Pancreas (tissue), 10 donors: ENCODE measurements at regions not wholly inside any gene's neighbourhood (a gene's known extent, or its start where the extent isn't known, plus 50 kb on each side); places are given as distances from the start of the nearest gene placed in this dataset.

Experiments used
- ATAC-seq, 4 donors: fragments of 200-7000 bp; cut with Tn5 transposase; one replicate each; pipeline versions ENCODE4 v1.8.0 to v1.9.1; 2020; ENCODE audit warnings: mild to moderate bottlenecking in 4 of 4, moderate library complexity in 4 of 4
- DNase-seq, 6 donors: peaks; one replicate each; pipeline ENCODE4 v3.0.0-alpha.2; 2020
- FAIRE-seq: peaks from 2 replicates; lab custom pipeline; 2012; peaks lifted over from hg19 to GRCh38; lab: Jason Lieb, UNC
- H3K27ac ChIP-seq, 4 donors: fragments of 200-600 bp; sonication (generic); 1 replicate in 3 of 4; 2 replicates in 1 of 4; pipeline versions ENCODE4 v1.5.0 to v1.8.0; 2020
- H3K27me3 ChIP-seq, 4 donors: fragments of 200-600 bp; one replicate each; pipeline ENCODE4 v1.8.0; 2021
- H3K36me3 ChIP-seq, 3 donors: fragments of 200-600 bp; sonication (generic) in 1 of 3; one replicate each; pipeline versions ENCODE4 v1.5.0 to v1.8.0; 2020 to 2021
- H3K4me1 ChIP-seq, 3 donors: fragments of 200-600 bp; one replicate each; pipeline ENCODE4 v1.8.0; 2021
- H3K4me3 ChIP-seq, 4 donors: fragments of 200-600 bp; sonication (generic) in 2 of 4; one replicate each; pipeline versions ENCODE4 v1.5.0 to v1.8.0; 2020 to 2021
- H3K9me3 ChIP-seq, 4 donors: fragments of 200-600 bp; one replicate each; pipeline ENCODE4 v1.8.0; 2021
- WGBS, 2 donors: extraction: QIAGEN DNeasy Blood & Tissue Kit; methylation state at CpG; one replicate each; pipeline ENCODE4 v1.1.7; 2013; 5-methylcytosine and 5-hydroxymethylcytosine counted together
- intact Hi-C, 3 donors: fragments of 100-400 bp; cut with DNase I; formaldehyde crosslinking; loops; one replicate each; pipeline versions ENCODE4 v1.11.1 to v1.14.2; 2022
- TF ChIP-seq, protein P1 (sequence below), 4 donors: fragments of 200-600 bp; sonication (generic) in 3 of 4; IDR thresholded peaks; one replicate each; pipeline versions ENCODE4 v1.5.0 to v1.8.0; 2021; ENCODE audit warnings: antibody characterized with exemption in 4 of 4
- donor health status: healthy with polysubstance abuse.
- donor health status: DM: no; HTN: no; CAD: no; lungs with moderate emphysema.
- donor health status: DM: no; HTN: no; CAD: no.
- donor health status: control.
- donor health status: control.
- donor health status: Bipolar disorder and iron deficiency.
- donor health status: DM: yes; HTN: yes; CAD: no.
- donor health status: DM: no; HTN: no; CAD: no.
- donor health status: DM: no; HTN: no; CAD: no.
- donor health status: DM: yes; HTN: yes; CAD: no.

- no peak overlapping the region for H3K27ac ChIP-seq
- H3K36me3 ChIP-seq, result no peaks in the 10 kb centered on the region
- H3K9me3 ChIP-seq, result no peaks in the 10 kb centered on the region
- no peaks in the 10 kb centered on the region for H3K27me3 ChIP-seq
- 69 to 76% methylated on average over 4 of the region's 4 CpGs for WGBS, 2 donors
- H3K4me3 ChIP-seq, result no peak overlapping the region
- no peaks in the 10 kb centered on the region for H3K4me1 ChIP-seq
- no peak for FAIRE-seq
- TF ChIP-seq, protein P1, sequence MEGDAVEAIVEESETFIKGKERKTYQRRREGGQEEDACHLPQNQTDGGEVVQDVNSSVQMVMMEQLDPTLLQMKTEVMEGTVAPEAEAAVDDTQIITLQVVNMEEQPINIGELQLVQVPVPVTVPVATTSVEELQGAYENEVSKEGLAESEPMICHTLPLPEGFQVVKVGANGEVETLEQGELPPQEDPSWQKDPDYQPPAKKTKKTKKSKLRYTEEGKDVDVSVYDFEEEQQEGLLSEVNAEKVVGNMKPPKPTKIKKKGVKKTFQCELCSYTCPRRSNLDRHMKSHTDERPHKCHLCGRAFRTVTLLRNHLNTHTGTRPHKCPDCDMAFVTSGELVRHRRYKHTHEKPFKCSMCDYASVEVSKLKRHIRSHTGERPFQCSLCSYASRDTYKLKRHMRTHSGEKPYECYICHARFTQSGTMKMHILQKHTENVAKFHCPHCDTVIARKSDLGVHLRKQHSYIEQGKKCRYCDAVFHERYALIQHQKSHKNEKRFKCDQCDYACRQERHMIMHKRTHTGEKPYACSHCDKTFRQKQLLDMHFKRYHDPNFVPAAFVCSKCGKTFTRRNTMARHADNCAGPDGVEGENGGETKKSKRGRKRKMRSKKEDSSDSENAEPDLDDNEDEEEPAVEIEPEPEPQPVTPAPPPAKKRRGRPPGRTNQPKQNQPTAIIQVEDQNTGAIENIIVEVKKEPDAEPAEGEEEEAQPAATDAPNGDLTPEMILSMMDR (IDR thresholded peaks at IDR 0.05), result no peak
- intact Hi-C loops, result no loop called here
- no peak for ATAC-seq
- DNase-seq, result no peak
These were observed 363.4 kb upstream of the C2CD4B start for GRCh38 chr15:62528505-62528904.

- no peak for FAIRE-seq
- no peak for DNase-seq
- TF ChIP-seq, protein P1 (IDR thresholded peaks at IDR 0.05), result no peak
- H3K9me3 ChIP-seq, result no peaks in the 10 kb centered on the region
- H3K36me3 ChIP-seq, result no peaks in the 10 kb centered on the region
- intact Hi-C loops, result no loop called here
- no peak overlapping the region for H3K27ac ChIP-seq
- H3K27me3 ChIP-seq, result no peaks in the 10 kb centered on the region
- 88 to 93% methylated on average over 2 of the region's 2 CpGs for WGBS, 2 donors
- no peak for ATAC-seq
- H3K4me1 ChIP-seq, result no peaks in the 10 kb centered on the region
- H3K4me3 ChIP-seq, result no peak overlapping the region
These were observed 367.3 kb upstream of the C2CD4B start for GRCh38 chr15:62532367-62532766.

- no peaks in the 10 kb centered on the region for H3K9me3 ChIP-seq
- H3K27me3 ChIP-seq, result no peaks in the 10 kb centered on the region
- FAIRE-seq (no peak), DNase-seq (no peak), ATAC-seq (no peak)
- H3K36me3 ChIP-seq, result no peaks in the 10 kb centered on the region
- WGBS, 2 donors, result 92 to 96% methylated on average over 1 of the region's 1 CpG
- intact Hi-C loops, result no loop called here
- no peaks in the 10 kb centered on the region for H3K4me1 ChIP-seq
- no peak overlapping the region for H3K27ac ChIP-seq
- TF ChIP-seq, protein P1 (IDR thresholded peaks at IDR 0.05), result no peak
- H3K4me3 ChIP-seq, result no peak overlapping the region
These were observed 368.6 kb upstream of the C2CD4B start for GRCh38 chr15:62533687-62534086.

DNA sequence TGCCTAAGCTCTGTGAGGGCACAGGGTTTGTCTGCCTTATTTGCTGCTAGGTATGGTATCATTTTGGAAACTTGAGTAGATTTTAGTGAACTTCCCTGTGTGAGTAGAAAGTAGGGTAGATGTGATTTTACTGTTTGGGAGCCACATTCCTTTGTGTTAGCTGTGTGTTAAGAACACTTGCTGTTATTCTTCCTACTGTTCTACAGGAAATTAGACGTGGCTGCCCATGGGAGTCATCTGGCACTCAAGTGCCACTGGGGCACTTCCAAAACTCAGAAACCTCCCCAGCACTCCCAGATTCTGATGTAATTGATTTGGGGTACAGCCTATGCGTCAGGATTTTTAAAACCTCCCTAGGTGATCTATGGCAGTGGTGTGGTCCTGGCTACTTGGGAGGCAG is 369.9 kb upstream of the C2CD4B start:
- Histone ChIP-seq H3K27ac (no peak overlapping the region), H3K4me1 (no peaks in the 10 kb centered on the region), H3K4me3 (no peak overlapping the region), H3K27me3 (no peaks in the 10 kb centered on the region), H3K9me3 (no peaks in the 10 kb centered on the region), H3K36me3 (no peaks in the 10 kb centered on the region)
- TF ChIP-seq, protein P1 (IDR thresholded peaks at IDR 0.05), result no peak
- DNase-seq, result no peak
- no peak for FAIRE-seq
- WGBS, 2 donors, result 85 to 86% methylated on average over 2 of the region's 2 CpGs
- no peak for ATAC-seq
- intact Hi-C loops, result no loop called here

- H3K27ac ChIP-seq, result no peak overlapping the region
- intact Hi-C loops, result no loop called here
- no peak for ATAC-seq
- no peak for DNase-seq
- no peak overlapping the region for H3K4me3 ChIP-seq
- no peaks in the 10 kb centered on the region for H3K4me1 ChIP-seq
- no peaks in the 10 kb centered on the region for H3K36me3 ChIP-seq
- WGBS, 2 donors, result 91 to 100% methylated on average over 1 of the region's 1 CpG
- H3K9me3 ChIP-seq, result no peaks in the 10 kb centered on the region
- FAIRE-seq, result no peak
- TF ChIP-seq, protein P1 (IDR thresholded peaks at IDR 0.05), result no peak
- no peaks in the 10 kb centered on the region for H3K27me3 ChIP-seq
These were observed 374.2 kb upstream of the C2CD4B start for GRCh38 chr15:62539236-62539635.
